GM18502 (cell line): ENCODE measurements at regions not wholly inside any gene's neighbourhood (a gene's known extent, or its start where the extent isn't known, plus 50 kb on each side); places are given as distances from the start of the nearest gene placed in this dataset.
"Not testable (repeated sequence)": the region's sequence is repeated elsewhere in the genome, so short reads cannot be mapped to it uniquely, and the experiment has no call there.

Experiments used
- ATAC-seq: cut with Tn5 transposase; IDR thresholded peaks from one replicate; pipeline ENCODE4 v1.9.1; 2021; ENCODE audit warnings: mild to moderate bottlenecking; ENCODE audit not compliant: unreplicated experiment, poor library complexity

- no peak for ATAC-seq
Measured at GRCh38 chr1:189301235-189301634, 1176.4 kb downstream of the BRINP3 start.

- no peak for ATAC-seq
Measured at GRCh38 chr1:189305279-189305678, 1172.4 kb downstream of the BRINP3 start.

- ATAC-seq, result no peak
Measured at GRCh38 chr1:189311915-189312314, 1165.7 kb downstream of the BRINP3 start.

- no peak for ATAC-seq
Measured at GRCh38 chr1:189312499-189312898, 1165.2 kb downstream of the BRINP3 start.

- ATAC-seq, result no peak
Measured at GRCh38 chr1:189313488-189313887, 1164.2 kb downstream of the BRINP3 start.

- ATAC-seq, result no peak
Measured at GRCh38 chr1:189315035-189315901, 1162.4 kb downstream of the BRINP3 start.

GRCh38 chr1:189323091-189323490 lies 1154.6 kb downstream of the BRINP3 start:
- ATAC-seq, result no peak

- not testable (repeated sequence) for ATAC-seq
Measured at GRCh38 chr1:189331071-189331470, 1146.6 kb downstream of the BRINP3 start.

GRCh38 chr1:189336115-189337100 lies 1141.3 kb downstream of the BRINP3 start:
- no peak for ATAC-seq

GRCh38 chr1:189349607-189350006 lies 1128.1 kb downstream of the BRINP3 start:
- no peak for ATAC-seq

GRCh38 chr1:189350983-189351616 lies 1126.6 kb downstream of the BRINP3 start:
- no peak for ATAC-seq

- ATAC-seq, result no peak
Measured at GRCh38 chr1:189351960-189352359, 1125.7 kb downstream of the BRINP3 start.

- ATAC-seq, result no peak
Measured at GRCh38 chr1:189356206-189356605, 1121.5 kb downstream of the BRINP3 start.

- ATAC-seq, result no peak
Measured at GRCh38 chr1:189357317-189357716, 1120.3 kb downstream of the BRINP3 start.

GRCh38 chr1:189369612-189370011 lies 1108.1 kb downstream of the BRINP3 start:
- ATAC-seq, result no peak

GRCh38 chr1:189374816-189375215 lies 1102.8 kb downstream of the BRINP3 start:
- no peak for ATAC-seq

- ATAC-seq, result no peak
Measured at GRCh38 chr1:189405419-189405818, 1072.2 kb downstream of the BRINP3 start.

- ATAC-seq, result no peak
Measured at GRCh38 chr1:189409774-189410173, 1067.9 kb downstream of the BRINP3 start.

GRCh38 chr1:189424746-189425331 lies 1052.8 kb downstream of the BRINP3 start:
- ATAC-seq, result no peak

- ATAC-seq, result no peak
Measured at GRCh38 chr1:189429610-189430009, 1048.1 kb downstream of the BRINP3 start.
